ENCODE measurements at regions not wholly inside any gene's neighbourhood (a gene's known extent, or its start where the extent isn't known, plus 50 kb on each side); places are given as distances from the start of the nearest gene placed in this dataset.

GRCh38 chr10:44298713-44299112 lies 86.2 kb downstream of the CXCL12 start:
- Histone ChIP-seq H3K27me3 (ENCODE audit: control insufficient read depth, insufficient read depth, low read length) (no peaks in the 10 kb centered on the region), H3K36me3 (ENCODE audit: control insufficient read depth, insufficient read depth, low read length) (no peaks in the 10 kb centered on the region), H3K4me3 (ENCODE audit: low read depth, low read length) (no peak overlapping the region)
- DNase-seq (ENCODE audit: low read depth) = no peak
- no peak for TF ChIP-seq CTCF (IDR thresholded peaks at IDR 0.05; ENCODE audit: insufficient read depth, low read length, poor library complexity, severe bottlenecking)

- H3K4me3 ChIP-seq (ENCODE audit: low read depth, low read length) = no peak overlapping the region
- TF ChIP-seq CTCF (IDR thresholded peaks at IDR 0.05; ENCODE audit: insufficient read depth, low read length, poor library complexity, severe bottlenecking) = no peak
- H3K36me3 ChIP-seq (ENCODE audit: control insufficient read depth, insufficient read depth, low read length) = no peaks in the 10 kb centered on the region
- peaks cover 2% of the 10 kb centered on the region for H3K27me3 ChIP-seq (ENCODE audit: control insufficient read depth, insufficient read depth, low read length)
- no peak for DNase-seq (ENCODE audit: low read depth)
Observed at GRCh38 chr10:44297963-44298362, 86.9 kb downstream of the CXCL12 start.

- H3K4me3 ChIP-seq (ENCODE audit: low read depth, low read length) = no peak overlapping the region
- no peaks in the 10 kb centered on the region for H3K36me3 ChIP-seq (ENCODE audit: control insufficient read depth, insufficient read depth, low read length)
- H3K27me3 ChIP-seq (ENCODE audit: control insufficient read depth, insufficient read depth, low read length) = peaks cover 4% of the 10 kb centered on the region
- no peak for DNase-seq (ENCODE audit: low read depth)
- no peak for TF ChIP-seq CTCF (IDR thresholded peaks at IDR 0.05; ENCODE audit: insufficient read depth, low read length, poor library complexity, severe bottlenecking)
Observed at GRCh38 chr10:44295644-44296241, 89.2 kb downstream of the CXCL12 start.

GRCh38 chr10:44294726-44295412 lies 90.0 kb downstream of the CXCL12 start:
- Histone ChIP-seq H3K27me3 (ENCODE audit: control insufficient read depth, insufficient read depth, low read length) (peaks cover 4% of the 10 kb centered on the region), H3K4me3 (ENCODE audit: low read depth, low read length) (no peak overlapping the region), H3K36me3 (ENCODE audit: control insufficient read depth, insufficient read depth, low read length) (no peaks in the 10 kb centered on the region)
- TF ChIP-seq CTCF (IDR thresholded peaks at IDR 0.05; ENCODE audit: insufficient read depth, low read length, poor library complexity, severe bottlenecking) = no peak
- no peak for DNase-seq (ENCODE audit: low read depth)

- no peak overlapping the region for H3K4me3 ChIP-seq (ENCODE audit: low read depth, low read length)
- no peaks in the 10 kb centered on the region for H3K36me3 ChIP-seq (ENCODE audit: control insufficient read depth, insufficient read depth, low read length)
- no peak for TF ChIP-seq CTCF (IDR thresholded peaks at IDR 0.05; ENCODE audit: insufficient read depth, low read length, poor library complexity, severe bottlenecking)
- peaks cover 4% of the 10 kb centered on the region for H3K27me3 ChIP-seq (ENCODE audit: control insufficient read depth, insufficient read depth, low read length)
- no peak for DNase-seq (ENCODE audit: low read depth)
Observed at GRCh38 chr10:44293842-44294241, 91.1 kb downstream of the CXCL12 start.

Measured in kidney epithelial cell (primary cell).